ENCODE measurements at regions not wholly inside any gene's neighbourhood (a gene's known extent, or its start where the extent isn't known, plus 50 kb on each side); places are given as distances from the start of the nearest gene placed in this dataset.

DNA sequence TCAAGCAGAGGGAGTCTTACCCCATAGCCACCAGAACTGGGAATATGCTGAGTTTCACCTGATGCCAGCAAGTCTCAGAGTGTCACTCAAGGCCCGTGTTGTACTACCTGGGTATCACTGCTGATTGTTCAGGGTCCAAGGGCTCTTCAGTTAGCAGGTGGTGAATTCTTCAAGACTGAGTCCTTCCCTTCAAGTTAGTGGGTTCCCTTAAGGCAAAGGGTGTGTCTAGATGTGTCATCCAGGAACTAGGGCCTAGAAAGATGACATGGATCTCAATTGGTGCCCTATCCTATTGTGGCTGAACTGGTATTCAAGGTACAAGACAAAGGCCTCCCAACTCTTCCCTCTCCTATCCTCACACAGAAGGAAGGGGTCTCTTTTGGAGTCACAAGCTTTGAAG is 159.9 kb upstream of the DIPK2B start:
- H3K4me3 ChIP-seq (ENCODE audit: control insufficient read depth, low read depth, low read length) = no peak overlapping the region
- no peak for TF ChIP-seq CTCF (IDR thresholded peaks at IDR 0.05; ENCODE audit: control insufficient read depth, insufficient read depth, low read depth, low read length, missing control alignments)
- no peak for DNase-seq (ENCODE audit: low read depth)

DNA sequence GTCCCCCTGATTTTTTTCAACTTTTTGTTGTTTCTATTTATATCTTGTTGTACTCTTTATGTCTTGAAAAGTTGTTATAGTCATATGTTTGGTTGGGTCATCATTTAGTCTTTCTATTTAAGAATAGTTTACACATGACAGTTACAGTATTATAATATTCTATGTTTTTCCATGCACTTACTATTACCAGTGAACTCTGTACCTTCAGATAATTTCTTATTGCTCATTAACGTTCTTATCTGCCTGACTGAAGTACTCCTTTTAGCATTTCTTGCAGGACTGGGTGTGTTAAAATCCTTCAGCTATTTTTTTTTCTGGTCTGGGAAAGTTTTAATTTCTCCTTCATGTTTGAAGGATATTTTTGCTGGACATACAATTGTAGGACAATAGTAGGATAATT is 157.7 kb upstream of the DIPK2B start:
- H3K4me3 ChIP-seq (ENCODE audit: control insufficient read depth, low read depth, low read length) = no peak overlapping the region
- no peak for DNase-seq (ENCODE audit: low read depth)
- no peak for TF ChIP-seq CTCF (IDR thresholded peaks at IDR 0.05; ENCODE audit: control insufficient read depth, insufficient read depth, low read depth, low read length, missing control alignments)

GRCh38 chrX:45353456-45353855 is 152.8 kb upstream of the DIPK2B start:
- no peak for TF ChIP-seq CTCF (IDR thresholded peaks at IDR 0.05; ENCODE audit: control insufficient read depth, insufficient read depth, low read depth, low read length, missing control alignments)
- no peak for DNase-seq (ENCODE audit: low read depth)
- H3K4me3 ChIP-seq (ENCODE audit: control insufficient read depth, low read depth, low read length) = no peak overlapping the region

DNA sequence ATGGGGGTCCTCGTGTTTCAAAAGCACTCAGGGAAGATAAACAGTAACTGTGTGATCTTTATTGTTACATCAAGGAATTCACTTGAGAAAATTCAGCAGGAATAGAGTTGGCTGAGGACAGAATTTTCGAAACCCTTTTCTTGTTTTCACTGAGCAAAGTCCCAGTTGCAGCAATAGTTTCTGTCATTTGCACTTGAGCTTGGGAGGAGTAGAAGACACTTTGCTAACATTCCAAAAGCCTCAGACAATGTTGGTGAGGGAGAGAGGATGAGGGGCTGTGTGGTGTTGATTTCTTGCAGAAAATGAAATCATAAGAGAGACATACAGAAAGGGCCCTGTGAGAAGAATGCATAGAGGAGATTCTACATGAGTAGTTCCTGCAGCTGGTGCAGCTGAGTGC is 151.9 kb upstream of the DIPK2B start:
- no peak for DNase-seq (ENCODE audit: low read depth)
- TF ChIP-seq CTCF (IDR thresholded peaks at IDR 0.05; ENCODE audit: control insufficient read depth, insufficient read depth, low read depth, low read length, missing control alignments) = no peak
- no peak overlapping the region for H3K4me3 ChIP-seq (ENCODE audit: control insufficient read depth, low read depth, low read length)

DNA sequence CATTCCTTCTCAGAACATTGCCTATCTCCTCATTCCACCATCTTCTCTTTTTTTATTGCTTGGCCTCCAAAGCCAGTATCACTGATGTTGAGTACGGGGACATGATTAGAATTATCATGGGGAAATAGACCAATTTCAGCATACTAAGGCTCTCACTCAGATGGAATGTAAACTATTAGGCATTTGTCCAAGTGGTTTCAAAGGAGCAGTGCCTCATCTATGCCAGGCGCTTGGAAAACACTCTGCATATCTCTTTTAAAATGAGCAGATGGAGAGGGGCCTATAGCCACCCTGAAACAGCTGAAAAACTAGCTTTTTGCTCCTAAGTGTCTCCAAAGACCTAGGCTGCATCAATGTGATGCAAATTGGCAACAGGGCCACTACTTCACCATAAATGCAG is 150.8 kb upstream of the DIPK2B start:
- no peak for TF ChIP-seq CTCF (IDR thresholded peaks at IDR 0.05; ENCODE audit: control insufficient read depth, insufficient read depth, low read depth, low read length, missing control alignments)
- peak; percentile 46 for DNase-seq (ENCODE audit: low read depth)
- H3K4me3 ChIP-seq (ENCODE audit: control insufficient read depth, low read depth, low read length) = no peak overlapping the region

- no peak overlapping the region for H3K4me3 ChIP-seq (ENCODE audit: control insufficient read depth, low read depth, low read length)
- DNase-seq (ENCODE audit: low read depth) = no peak
- no peak for TF ChIP-seq CTCF (IDR thresholded peaks at IDR 0.05; ENCODE audit: control insufficient read depth, insufficient read depth, low read depth, low read length, missing control alignments)
These were observed 147.6 kb upstream of the DIPK2B start for GRCh38 chrX:45348296-45348695.

DNA sequence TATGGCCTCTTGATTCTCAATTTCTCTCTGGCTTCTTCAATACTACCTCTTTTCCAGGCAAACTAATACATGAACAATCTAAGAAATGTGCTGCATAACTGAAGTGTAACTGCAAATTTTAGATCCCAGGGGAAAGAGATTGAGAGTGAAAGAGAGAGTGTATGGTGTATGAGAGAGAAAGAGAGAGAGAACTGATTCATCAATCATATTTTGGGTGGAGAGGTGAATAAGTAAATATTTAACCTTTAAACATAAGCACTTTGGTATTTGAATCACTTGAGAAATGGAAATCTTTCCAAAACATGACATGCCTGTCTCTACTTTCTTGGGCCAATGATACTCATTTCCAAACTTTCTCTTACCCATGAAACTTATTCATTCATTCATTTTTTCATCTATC is 147.2 kb upstream of the DIPK2B start:
- DNase-seq (ENCODE audit: low read depth) = no peak
- no peak overlapping the region for H3K4me3 ChIP-seq (ENCODE audit: control insufficient read depth, low read depth, low read length)
- no peak for TF ChIP-seq CTCF (IDR thresholded peaks at IDR 0.05; ENCODE audit: control insufficient read depth, insufficient read depth, low read depth, low read length, missing control alignments)

All from AG09309 (cell line).